GM23248 (cell line): ENCODE measurements at regions not wholly inside any gene's neighbourhood (a gene's known extent, or its start where the extent isn't known, plus 50 kb on each side); places are given as distances from the start of the nearest gene placed in this dataset.

Experiments
- DNase-seq: peaks from one replicate; pipeline ENCODE4 v3.0.0-alpha.2; 2015
- H2AFZ ChIP-seq: fragments of 200-600 bp; sonication (generic); 2 replicates; pipeline ENCODE4 v1.6.1; 2016; ENCODE audit warnings: antibody characterized with exemption
- H3F3A ChIP-seq: fragments of 200-600 bp; sonication (generic); 2 replicates; pipeline ENCODE4 v1.6.1; 2016; ENCODE audit warnings: mild to moderate bottlenecking, antibody characterized with exemption, mixed run types; ENCODE audit not compliant: insufficient read depth
- H3K27ac ChIP-seq: fragments of 200-600 bp; sonication (generic); 2 replicates; pipeline ENCODE4 v1.5.1; 2016; ENCODE audit warnings: mild to moderate bottlenecking
- H3K27me3 ChIP-seq: fragments of 200-600 bp; sonication (generic); replicated peaks from 2 replicates; pipeline ENCODE4 v1.6.1; 2016; ENCODE audit warnings: mild to moderate bottlenecking; ENCODE audit not compliant: insufficient read depth
- H3K36me3 ChIP-seq: fragments of 200-600 bp; sonication (generic); 2 replicates; pipeline ENCODE4 v1.6.1; 2016; ENCODE audit warnings: low read depth, mild to moderate bottlenecking
- H3K4me1 ChIP-seq: fragments of 200-600 bp; sonication (generic); 2 replicates; pipeline ENCODE4 v1.6.1; 2016; ENCODE audit warnings: mild to moderate bottlenecking; ENCODE audit not compliant: insufficient read depth
- H3K4me2 ChIP-seq: fragments of 200-600 bp; sonication (generic); one replicate; pipeline ENCODE4 v1.6.1; 2016; ENCODE audit warnings: mild to moderate bottlenecking; ENCODE audit not compliant: unreplicated experiment
- H3K4me3 ChIP-seq: fragments of 200-600 bp; sonication (generic); 2 replicates; pipeline ENCODE4 v1.5.1; 2016; ENCODE audit warnings: mild to moderate bottlenecking
- H3K79me2 ChIP-seq: fragments of 200-600 bp; sonication (generic); 2 replicates; pipeline ENCODE4 v1.6.1; 2016; ENCODE audit warnings: mild to moderate bottlenecking; ENCODE audit not compliant: insufficient read depth
- H3K9ac ChIP-seq: fragments of 200-600 bp; sonication (generic); 2 replicates; pipeline ENCODE4 v1.6.1; 2016; ENCODE audit warnings: mild to moderate bottlenecking
- H3K9me2 ChIP-seq: fragments of 200-600 bp; sonication (generic); 2 replicates; pipeline ENCODE4 v1.6.1; 2016; ENCODE audit warnings: mixed run types, mild to moderate bottlenecking, moderate library complexity; ENCODE audit not compliant: insufficient read depth
- H3K9me3 ChIP-seq: fragments of 200-600 bp; sonication (generic); one replicate; pipeline ENCODE4 v1.6.1; 2017; ENCODE audit warnings: low read depth
- H4K20me1 ChIP-seq: fragments of 200-600 bp; sonication (generic); 2 replicates; pipeline ENCODE4 v1.6.0; 2016; ENCODE audit not compliant: insufficient read depth
- EZH2 ChIP-seq: fragments of 200-600 bp; sonication (generic); IDR thresholded peaks from 2 replicates; pipeline ENCODE4 v1.6.1; 2018; ENCODE audit warnings: antibody characterized with exemption, mild to moderate bottlenecking; ENCODE audit not compliant: insufficient read depth, poor library complexity, severe bottlenecking
- EZH2phosphoT487 ChIP-seq: fragments of 200-600 bp; sonication (generic); IDR thresholded peaks from 2 replicates; pipeline ENCODE4 v1.6.1; 2018; ENCODE audit warnings: antibody characterized with exemption, moderate library complexity, mild to moderate bottlenecking, low read depth; ENCODE audit not compliant: insufficient read depth
- WGBS, 2 experiments: methylation state at CpG; one replicate each; pipeline ENCODE4 v1.1.6; 2015 to 2017; ENCODE audit warnings: low lambda C conversion rate in 2 of 2, low coverage in 1 of 2; ENCODE audit errors: missing lambda C conversion rate in 2 of 2; 5-methylcytosine and 5-hydroxymethylcytosine counted together
- in situ Hi-C: fragments of 300-500 bp; cut with MboI; formaldehyde crosslinking; loops from 2 replicates; pipeline ENCODE4 v1.15.0; 2020

GRCh38 chr9:82645600-82645999 lies 417.3 kb downstream of the RASEF start:
- no peaks in the 10 kb centered on the region for H3F3A ChIP-seq
- H3K27me3 ChIP-seq: no peaks in the 10 kb centered on the region
- H3K4me3 ChIP-seq: no peak overlapping the region
- no peak overlapping the region for H3K27ac ChIP-seq
- no peak overlapping the region for H2AFZ ChIP-seq
- WGBS, 2 experiments: 6 to 13% methylated on average over 2 of the region's 2 CpGs
- no peaks in the 10 kb centered on the region for H3K9me2 ChIP-seq
- H3K4me1 ChIP-seq: no peaks in the 10 kb centered on the region
- no peaks in the 10 kb centered on the region for H3K79me2 ChIP-seq
- H3K9me3 ChIP-seq: no peaks in the 10 kb centered on the region
- no peak overlapping the region for H3K4me2 ChIP-seq
- H3K36me3 ChIP-seq: no peaks in the 10 kb centered on the region
- no peaks in the 10 kb centered on the region for H4K20me1 ChIP-seq
- TF ChIP-seq EZH2phosphoT487 (no peak), EZH2 (no peak)
- in situ Hi-C loops: no loop called here
- no peak overlapping the region for H3K9ac ChIP-seq
- DNase-seq: peak; percentile 1

GRCh38 chr9:82650368-82650767 lies 412.6 kb downstream of the RASEF start:
- Histone ChIP-seq H2AFZ (no peak overlapping the region), H3K9me3 (no peaks in the 10 kb centered on the region), H3F3A (no peaks in the 10 kb centered on the region), H3K27ac (no peak overlapping the region), H3K9ac (no peak overlapping the region), H3K4me3 (no peak overlapping the region), H4K20me1 (no peaks in the 10 kb centered on the region), H3K27me3 (no peaks in the 10 kb centered on the region), H3K4me2 (no peak overlapping the region), H3K36me3 (no peaks in the 10 kb centered on the region), H3K9me2 (no peaks in the 10 kb centered on the region), H3K4me1 (no peaks in the 10 kb centered on the region), H3K79me2 (no peaks in the 10 kb centered on the region)
- 37 to 48% methylated on average over 3 of the region's 3 CpGs for WGBS, 2 experiments
- in situ Hi-C loops: no loop called here
- no peak for DNase-seq
- TF ChIP-seq EZH2phosphoT487: no peak

GRCh38 chr9:82651474-82651873 lies 411.5 kb downstream of the RASEF start:
- H3F3A ChIP-seq: no peaks in the 10 kb centered on the region
- H3K4me3 ChIP-seq: no peak overlapping the region
- no peaks in the 10 kb centered on the region for H3K9me3 ChIP-seq
- in situ Hi-C loops: no loop called here
- H3K27ac ChIP-seq: no peak overlapping the region
- H4K20me1 ChIP-seq: no peaks in the 10 kb centered on the region
- no peak overlapping the region for H2AFZ ChIP-seq
- 5 to 24% methylated on average over 2 of the region's 2 CpGs for WGBS, 2 experiments
- no peaks in the 10 kb centered on the region for H3K4me1 ChIP-seq
- TF ChIP-seq EZH2phosphoT487 (no peak), EZH2 (no peak)
- no peaks in the 10 kb centered on the region for H3K36me3 ChIP-seq
- no peak for DNase-seq
- no peak overlapping the region for H3K4me2 ChIP-seq
- no peaks in the 10 kb centered on the region for H3K9me2 ChIP-seq
- H3K9ac ChIP-seq: no peak overlapping the region
- no peaks in the 10 kb centered on the region for H3K79me2 ChIP-seq
- no peaks in the 10 kb centered on the region for H3K27me3 ChIP-seq

DNA sequence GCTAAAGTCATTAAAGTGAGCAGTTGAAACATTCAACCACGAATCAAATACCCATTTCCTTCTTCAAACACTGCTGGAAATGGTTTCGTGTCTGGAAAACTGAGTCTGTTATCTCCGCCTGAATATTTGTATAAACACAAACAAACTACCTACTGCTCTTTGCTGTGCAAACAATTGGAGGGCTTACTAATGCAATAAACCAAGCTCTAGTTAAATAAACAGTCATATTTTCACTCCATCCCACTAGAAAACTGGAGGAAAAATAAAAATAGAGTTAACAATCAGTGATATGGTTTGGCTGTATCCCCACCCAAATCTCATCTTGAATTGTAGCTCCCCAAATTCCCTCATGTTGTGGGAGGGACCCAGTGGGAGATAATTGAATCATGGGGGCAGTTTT lies 397.6 kb downstream of the RASEF start:
- 16 to 18% methylated on average over 3 of the region's 3 CpGs for WGBS, 2 experiments
- Histone ChIP-seq H3K4me2 (no peak overlapping the region), H3K9ac (no peak overlapping the region), H4K20me1 (no peaks in the 10 kb centered on the region), H3K9me3 (no peaks in the 10 kb centered on the region), H3K4me3 (no peak overlapping the region), H3K27me3 (no peaks in the 10 kb centered on the region), H3K9me2 (no peaks in the 10 kb centered on the region), H3K27ac (no peak overlapping the region), H3K79me2 (no peaks in the 10 kb centered on the region), H3K36me3 (no peaks in the 10 kb centered on the region), H3K4me1 (no peaks in the 10 kb centered on the region), H2AFZ (no peak overlapping the region), H3F3A (no peaks in the 10 kb centered on the region)
- no peak for DNase-seq
- in situ Hi-C loops: no loop called here
- TF ChIP-seq EZH2: no peak
- TF ChIP-seq EZH2phosphoT487: no peak

DNA sequence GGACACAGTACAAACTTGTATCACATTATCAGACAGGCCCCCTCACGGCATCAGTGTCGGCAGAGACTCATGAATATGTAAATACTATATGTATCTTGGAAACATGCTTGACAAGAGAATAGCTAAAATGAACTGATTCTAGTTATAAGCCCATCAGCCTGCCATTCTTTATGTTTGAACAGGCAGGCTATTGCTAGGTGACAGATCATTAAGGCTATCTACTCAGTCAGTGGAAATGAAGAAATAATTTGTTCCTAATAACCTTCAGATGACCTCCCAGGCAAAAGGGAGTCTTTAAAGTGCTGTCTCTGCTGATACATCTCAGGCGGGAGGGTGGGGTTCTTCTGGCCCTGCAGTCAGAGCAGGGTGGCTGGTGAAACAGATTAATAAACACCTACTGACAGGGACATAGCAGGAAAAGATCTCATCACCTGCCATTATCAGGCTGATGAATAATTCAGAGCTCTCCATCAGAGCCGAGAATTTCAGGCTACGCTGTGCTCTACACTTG lies 394.2 kb downstream of the RASEF start:
- no peak overlapping the region for H2AFZ ChIP-seq
- no peaks in the 10 kb centered on the region for H3K27me3 ChIP-seq
- no peaks in the 10 kb centered on the region for H3K4me1 ChIP-seq
- H3K36me3 ChIP-seq: no peaks in the 10 kb centered on the region
- 36% methylated on average over 5 of the region's 5 CpGs for WGBS, 2 experiments
- H3K27ac ChIP-seq: no peak overlapping the region
- no peak for TF ChIP-seq EZH2
- no peak for TF ChIP-seq EZH2phosphoT487
- H3K9ac ChIP-seq: no peak overlapping the region
- in situ Hi-C loops: no loop called here
- H3K4me2 ChIP-seq: no peak overlapping the region
- no peaks in the 10 kb centered on the region for H3K9me3 ChIP-seq
- no peak for DNase-seq
- H3F3A ChIP-seq: no peaks in the 10 kb centered on the region
- no peak overlapping the region for H3K4me3 ChIP-seq
- H4K20me1 ChIP-seq: no peaks in the 10 kb centered on the region
- H3K79me2 ChIP-seq: no peaks in the 10 kb centered on the region
- no peaks in the 10 kb centered on the region for H3K9me2 ChIP-seq
